HG02852 (cell line): ENCODE measurements at regions not wholly inside any gene's neighbourhood (a gene's known extent, or its start where the extent isn't known, plus 50 kb on each side); places are given as distances from the start of the nearest gene placed in this dataset.
"Not testable (repeated sequence)": the region's sequence is repeated elsewhere in the genome, so short reads cannot be mapped to it uniquely, and the experiment has no call there.

ENCODE experiments used
- ATAC-seq: cut with Tn5 transposase; IDR thresholded peaks from one replicate; pipeline ENCODE4 v1.9.1; 2021; ENCODE audit warnings: mild to moderate bottlenecking, moderate library complexity; ENCODE audit not compliant: unreplicated experiment

DNA sequence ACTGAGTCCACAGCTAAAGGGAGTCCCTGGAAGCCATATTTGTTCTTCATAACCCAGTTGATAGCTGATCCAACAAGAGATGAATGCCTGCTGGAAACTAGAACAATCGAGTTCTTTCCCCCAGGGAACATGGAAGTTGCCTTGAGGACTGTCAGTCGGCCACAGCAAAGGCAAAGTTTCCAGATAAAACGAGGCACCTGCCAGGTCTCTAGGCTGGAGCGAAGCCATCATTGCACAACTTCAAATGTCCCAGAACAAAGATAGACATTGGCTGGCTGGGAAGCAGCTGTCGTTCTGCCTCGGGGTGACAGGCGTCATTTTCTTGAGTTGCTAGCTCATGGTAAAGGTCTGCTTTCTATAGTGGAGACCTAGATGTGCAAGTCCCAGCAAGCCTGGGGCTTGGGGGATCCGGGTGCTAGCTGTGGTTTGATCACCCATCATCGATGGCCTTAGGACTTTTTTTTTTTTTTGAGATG, 184.4 kb upstream of the ZNF217 start:
- no peak for ATAC-seq

DNA sequence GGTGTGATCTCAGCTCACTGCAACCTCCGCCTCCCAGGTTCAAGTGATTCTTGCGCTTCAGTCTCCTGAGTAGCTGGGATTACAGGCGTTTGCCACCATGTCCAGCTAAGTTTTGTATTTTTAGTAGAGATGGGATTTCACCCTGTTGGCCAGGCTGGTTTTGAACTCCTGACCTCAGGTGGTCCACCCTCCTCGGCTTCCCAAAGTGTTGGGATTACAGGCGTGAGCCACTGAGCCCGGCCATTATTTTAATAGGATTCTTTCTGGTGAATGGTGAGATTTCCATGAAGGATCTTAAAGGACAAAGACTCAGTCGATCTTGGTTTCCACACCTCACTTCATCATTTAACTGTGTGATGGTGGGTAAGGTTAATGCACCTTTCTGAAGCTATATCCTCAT, 183.8 kb upstream of the ZNF217 start:
- not testable (repeated sequence) for ATAC-seq

DNA sequence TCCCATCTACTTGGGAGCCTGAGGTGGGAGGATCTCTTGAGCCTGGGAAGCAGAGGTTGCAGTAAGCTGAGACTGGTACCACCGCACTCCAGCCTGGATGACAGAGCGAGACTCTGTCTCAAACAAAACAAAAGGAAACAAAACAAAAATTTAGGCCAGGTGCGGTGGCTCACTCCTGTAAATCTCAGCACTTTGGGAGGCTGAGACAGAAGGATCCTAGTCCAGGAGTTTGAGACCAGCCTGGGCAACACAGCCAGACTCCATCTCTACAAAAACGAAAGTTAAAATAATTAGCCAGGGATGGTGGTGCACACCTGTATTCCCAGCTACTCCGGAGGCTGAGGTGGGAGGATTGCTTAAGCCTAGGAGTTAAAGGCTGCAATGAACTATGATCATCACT, 183.2 kb upstream of the ZNF217 start:
- no peak for ATAC-seq

DNA sequence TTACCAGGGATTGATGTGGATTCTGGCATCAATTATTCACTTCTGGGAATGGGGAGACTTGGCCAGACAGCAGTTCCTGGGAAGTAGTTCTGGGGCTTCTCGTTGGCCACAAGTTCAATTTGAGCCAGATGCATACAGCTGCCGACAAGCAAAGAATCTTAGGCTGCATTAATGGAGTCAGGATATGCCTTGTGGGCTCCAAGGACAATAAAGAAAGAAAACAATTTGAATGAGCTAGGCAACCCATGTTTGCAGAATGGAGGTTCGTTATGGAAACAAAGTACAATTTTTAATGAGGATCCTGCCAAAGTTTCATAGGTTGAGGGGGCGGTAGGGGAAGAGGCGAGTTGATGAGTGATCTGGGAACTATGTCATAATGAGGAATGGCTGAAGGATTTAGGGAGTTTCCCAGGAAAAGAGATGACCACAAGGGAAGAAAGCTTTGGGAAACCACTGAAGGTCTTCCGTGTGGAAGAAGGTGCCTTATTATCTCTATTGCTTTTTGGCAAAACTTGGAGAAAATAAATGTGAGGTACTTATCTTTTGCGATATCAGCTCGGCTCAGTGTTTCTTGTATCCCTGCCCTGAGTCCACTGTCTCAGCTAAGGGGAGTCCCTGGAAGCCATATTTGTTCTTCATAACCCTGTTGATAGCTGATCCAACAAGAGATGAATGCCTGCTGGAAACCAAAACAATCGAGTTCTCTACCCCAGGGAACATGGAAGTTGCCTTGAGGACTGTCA, 181.0 kb upstream of the ZNF217 start:
- no peak for ATAC-seq

DNA sequence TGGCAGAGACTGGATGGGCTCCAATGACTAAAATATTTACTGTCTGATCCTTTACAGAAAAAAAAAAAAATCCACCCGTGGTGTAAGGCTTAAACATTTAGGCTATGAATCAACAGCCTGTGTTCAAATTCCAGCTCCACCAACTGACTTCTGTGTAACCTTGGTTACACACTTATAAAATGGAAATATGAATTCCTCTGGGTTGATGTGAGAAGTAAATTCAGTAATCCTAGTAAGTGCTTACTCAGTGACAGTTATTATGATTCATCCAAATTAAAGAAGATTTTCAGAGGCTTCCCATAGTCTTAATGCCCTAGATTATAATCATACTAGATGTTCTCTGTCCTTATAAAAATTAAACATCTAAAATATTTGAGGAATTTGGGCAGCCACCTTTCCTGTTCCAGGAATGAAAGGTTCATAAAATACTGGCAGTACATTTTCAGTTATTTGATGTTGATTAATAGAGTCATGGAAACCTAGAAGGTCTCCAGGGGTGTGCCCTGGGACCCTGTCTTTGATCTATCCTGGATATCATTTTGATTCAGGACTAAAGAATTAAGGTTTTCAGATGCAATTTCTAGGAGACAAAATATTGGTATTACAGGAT, 180.3 kb upstream of the ZNF217 start:
- ATAC-seq = no peak

GRCh38 chr20:53773066-53773791, 179.6 kb upstream of the ZNF217 start:
- ATAC-seq = not testable (repeated sequence)

DNA sequence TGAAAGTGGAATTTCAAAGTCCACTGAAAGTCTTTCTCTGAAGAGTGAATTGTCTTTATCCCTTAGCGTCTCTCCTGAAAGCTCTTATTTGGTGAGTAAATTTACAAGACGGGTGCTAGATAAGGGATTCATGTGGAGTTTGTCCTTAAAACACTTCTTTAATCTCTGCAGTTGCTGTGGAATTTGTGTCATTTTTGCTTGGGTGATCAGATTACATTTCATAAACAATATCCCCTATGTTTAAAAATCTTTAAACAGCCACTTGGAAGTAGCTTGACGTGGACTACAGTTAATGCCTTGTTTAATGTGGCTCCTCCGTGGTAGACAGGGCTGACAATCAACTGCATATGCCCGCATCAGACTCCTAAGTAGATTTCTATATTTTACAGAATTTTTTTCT, 175.4 kb upstream of the ZNF217 start:
- no peak for ATAC-seq

GRCh38 chr20:53768329-53768728, 174.7 kb upstream of the ZNF217 start:
- no peak for ATAC-seq

DNA sequence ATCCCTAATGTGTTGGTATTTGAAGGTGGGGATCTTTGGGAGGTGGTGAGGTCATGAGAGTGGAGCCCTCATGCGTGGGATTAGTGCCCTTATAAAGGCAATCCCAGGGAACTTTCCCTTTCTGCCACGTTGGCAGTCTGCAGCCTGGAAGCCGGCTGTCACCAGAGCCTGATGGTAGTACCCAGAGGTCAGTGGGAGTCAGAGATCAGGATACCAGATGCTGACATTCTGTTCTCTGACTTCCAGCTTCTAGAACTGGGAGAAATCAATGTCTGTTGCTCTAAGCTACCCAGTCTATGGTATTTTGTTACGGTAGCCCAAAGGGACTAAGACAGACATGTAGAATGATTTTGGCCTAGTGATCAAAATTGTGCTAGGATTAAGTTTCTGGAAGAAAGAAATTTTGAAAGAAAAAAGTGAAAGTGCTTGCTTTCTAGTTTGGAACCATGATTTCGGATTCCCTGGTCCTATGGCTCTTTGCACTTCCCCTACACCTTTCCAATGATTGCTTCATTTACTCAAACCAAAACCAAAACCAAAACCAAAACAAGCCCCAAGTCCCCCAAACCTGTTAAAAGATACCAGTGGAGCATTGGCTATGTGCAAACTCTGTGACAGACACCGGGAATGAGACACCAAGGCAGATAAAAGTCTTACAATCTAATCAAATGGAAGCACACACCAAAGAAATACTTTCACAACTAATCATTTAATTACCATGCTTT, 173.7 kb upstream of the ZNF217 start:
- ATAC-seq = no peak

DNA sequence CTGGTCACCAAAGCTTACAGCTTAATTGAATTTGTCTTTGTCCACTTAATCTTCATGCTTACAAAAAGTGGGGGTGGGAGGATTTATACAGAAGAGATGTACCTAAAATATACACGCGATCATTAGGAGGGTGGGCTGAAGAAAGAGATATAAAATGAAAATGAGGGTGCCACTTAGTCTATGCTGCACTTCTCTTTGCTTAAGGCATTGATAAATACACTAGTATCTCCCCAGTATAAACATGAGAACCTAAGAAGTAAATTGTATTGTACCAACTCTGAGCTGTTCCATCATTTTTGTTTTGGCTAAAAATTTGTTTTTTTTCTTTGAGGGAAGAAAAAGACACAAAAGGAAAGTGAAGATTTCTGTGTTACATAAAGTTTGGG, 170.8 kb upstream of the ZNF217 start:
- no peak for ATAC-seq

- ATAC-seq = no peak
Measured at GRCh38 chr20:53763707-53764414, 170.2 kb upstream of the ZNF217 start.

- ATAC-seq = not testable (repeated sequence)
Measured at GRCh38 chr20:53762423-53762798, 168.8 kb upstream of the ZNF217 start.

DNA sequence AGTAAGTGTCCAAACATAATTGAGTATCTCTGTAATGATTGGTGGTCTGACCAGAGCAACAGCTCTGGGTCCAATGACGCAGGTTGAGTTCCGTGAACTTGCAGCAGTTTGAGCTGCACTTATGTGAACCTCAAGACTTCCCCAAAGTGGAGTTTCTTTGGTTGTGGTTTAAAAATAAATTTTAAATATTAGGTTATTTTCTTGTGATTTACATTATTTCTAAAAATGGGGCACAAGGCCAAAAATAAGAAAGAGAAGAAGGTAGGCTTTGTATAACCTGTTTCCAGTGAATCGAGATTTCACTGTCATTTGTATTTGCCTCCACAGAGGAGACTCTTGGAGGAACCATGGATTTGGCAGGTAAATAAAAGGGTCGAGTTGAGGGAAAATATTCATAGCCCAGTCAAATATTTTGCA, 166.4 kb upstream of the ZNF217 start:
- peak; percentile 65 for ATAC-seq

DNA sequence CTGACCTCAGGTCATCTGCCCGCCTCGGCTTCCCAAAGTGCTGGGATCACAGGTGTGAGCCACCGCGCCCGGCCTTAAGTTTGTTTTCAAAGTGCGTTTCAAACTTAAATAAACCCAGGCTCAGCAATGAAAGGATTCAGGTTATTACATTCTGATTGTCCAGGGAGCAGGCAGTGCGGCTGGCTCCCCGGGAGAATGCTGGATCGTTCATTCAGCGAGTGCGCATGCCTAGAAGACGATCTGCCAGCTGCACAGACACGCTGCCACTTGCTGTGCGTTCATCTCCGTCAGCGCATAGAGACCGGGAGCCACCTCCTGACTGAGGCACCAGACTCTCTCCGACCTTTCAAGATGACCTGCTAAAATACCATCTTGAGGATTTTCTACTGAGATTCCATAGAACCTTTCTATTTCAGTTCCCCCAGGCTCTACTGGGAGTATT, 163.9 kb upstream of the ZNF217 start:
- ATAC-seq = no peak

DNA sequence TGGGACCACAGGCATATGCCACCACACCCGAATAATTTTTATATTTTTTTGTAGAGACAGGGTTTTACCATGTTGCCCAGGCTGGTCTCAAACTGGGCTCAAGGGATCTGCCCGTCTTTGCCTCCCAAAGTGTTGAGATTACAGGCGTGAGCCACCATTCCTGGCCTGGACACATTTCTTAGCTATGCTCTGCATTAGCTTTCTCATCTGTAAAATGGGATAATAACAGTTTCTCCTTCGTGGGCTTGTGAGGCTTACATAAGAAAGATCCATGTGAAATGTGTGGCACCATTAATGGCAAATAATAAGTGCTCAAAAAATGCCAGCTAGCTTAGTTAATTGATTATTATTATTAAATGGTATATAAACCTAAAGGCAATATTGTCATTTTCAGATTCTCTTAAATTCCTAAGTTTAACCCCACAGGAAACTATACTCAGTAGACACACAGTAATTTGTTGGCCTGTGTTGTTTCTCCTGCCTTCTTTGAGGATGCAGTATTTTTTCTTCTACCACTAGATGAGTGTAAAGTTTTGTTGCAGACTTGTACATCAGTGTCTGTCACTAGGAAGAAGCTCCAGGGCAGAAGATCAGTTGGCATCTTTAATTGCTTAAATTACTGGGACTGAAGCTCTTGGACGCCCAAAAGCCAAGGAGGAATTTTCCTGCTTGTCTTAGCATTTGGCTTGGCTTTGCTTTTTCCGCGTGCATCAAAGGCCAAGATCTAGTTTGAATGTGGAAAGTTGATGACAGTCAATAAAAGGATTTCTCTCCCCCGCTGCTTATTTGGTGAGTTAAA, 162.3 kb upstream of the ZNF217 start:
- ATAC-seq = no peak

DNA sequence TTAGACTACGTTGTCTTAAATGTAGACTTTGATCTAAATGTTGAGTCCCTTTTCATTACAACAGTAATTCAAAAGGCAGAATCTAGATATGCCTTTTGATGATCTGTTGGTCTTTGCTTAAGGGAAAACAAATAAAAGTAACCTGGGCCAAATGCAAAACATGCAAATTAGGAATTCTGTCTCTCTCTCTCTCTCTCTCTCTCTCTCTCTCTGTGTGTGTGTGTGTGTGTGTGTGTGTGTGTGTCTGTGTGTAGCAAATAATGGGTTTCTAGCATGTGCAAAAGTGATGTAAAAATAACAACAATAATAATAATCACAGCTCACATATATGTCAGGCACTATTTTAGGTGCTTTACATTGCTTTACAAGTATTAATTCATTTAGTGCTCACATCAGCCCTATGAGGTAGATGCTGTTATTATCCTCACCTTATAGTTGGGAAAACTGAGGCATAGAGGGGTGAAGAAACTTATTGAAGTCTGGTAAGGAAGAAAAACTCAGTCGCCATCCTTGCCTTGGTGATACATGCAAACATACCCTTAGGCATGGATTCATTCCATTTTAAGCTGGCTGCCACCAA, 160.3 kb upstream of the ZNF217 start:
- no peak for ATAC-seq

GRCh38 chr20:53752971-53753879, 159.6 kb upstream of the ZNF217 start:
- no peak for ATAC-seq

- no peak for ATAC-seq
Measured at GRCh38 chr20:53752583-53752970, 158.9 kb upstream of the ZNF217 start.
